Limb (tissue), 2 donors: ENCODE measurements at regions not wholly inside any gene's neighbourhood (a gene's known extent, or its start where the extent isn't known, plus 50 kb on each side); places are given as distances from the start of the nearest gene placed in this dataset.

ENCODE experiments used
- DNase-seq, 2 donors: peaks; one replicate each; pipeline ENCODE4 v3.0.0-alpha.2; 2016; ENCODE audit errors: extremely low spot score in 2 of 2

- DNase-seq, result no peak
These were observed 662.4 kb downstream of the SLITRK1 start for GRCh38 chr13:83219832-83220231.

GRCh38 chr13:83216479-83217245 is 665.6 kb downstream of the SLITRK1 start:
- DNase-seq, result no peak

DNA sequence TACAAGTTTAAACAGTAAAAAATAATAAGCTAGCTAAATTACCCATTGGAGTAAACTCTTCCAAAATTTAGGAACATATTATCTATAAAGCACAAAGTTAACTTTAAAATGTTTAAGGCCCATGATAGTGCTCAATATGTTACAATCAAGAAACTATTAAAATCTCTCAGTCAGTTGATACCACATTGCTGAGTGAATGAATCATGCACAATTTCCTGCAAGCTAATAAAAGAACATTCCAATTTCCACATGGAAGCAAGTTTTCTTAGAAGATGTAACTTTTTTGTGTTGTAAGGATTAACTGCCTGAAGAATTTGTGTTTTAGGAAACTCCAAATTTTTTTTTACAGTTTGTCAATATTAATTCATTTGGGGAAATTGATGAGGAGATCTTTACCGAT is 666.6 kb downstream of the SLITRK1 start:
- peak in 1 of 2 donors; percentile 32 for DNase-seq

- no peak for DNase-seq
These were observed 667.8 kb downstream of the SLITRK1 start for GRCh38 chr13:83214452-83214851.

GRCh38 chr13:83211301-83211700 is 671.0 kb downstream of the SLITRK1 start:
- DNase-seq, result no peak

- DNase-seq, result no peak
These were observed 677.4 kb downstream of the SLITRK1 start for GRCh38 chr13:83204886-83205285.

- no peak for DNase-seq
These were observed 680.8 kb downstream of the SLITRK1 start for GRCh38 chr13:83201506-83201905.

DNA sequence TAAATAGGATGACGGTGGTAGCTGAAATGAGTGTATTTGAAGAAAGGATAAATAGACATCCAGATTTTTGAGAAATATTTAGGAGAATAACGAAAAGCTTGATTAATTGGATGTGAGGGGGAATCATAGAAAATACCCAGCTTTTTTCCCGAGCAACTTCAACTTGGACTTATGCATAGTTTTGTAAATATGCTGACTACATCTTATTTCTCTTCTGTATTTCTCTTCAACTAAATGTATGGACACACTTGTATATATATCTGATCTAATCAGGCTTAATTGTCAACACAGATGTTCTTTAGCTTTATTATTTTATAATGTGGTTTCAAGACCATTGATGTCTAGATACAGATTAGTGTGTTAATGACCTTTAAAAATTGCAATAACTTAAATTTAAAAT is 685.0 kb downstream of the SLITRK1 start:
- DNase-seq, result no peak

GRCh38 chr13:83190020-83190419 is 692.3 kb downstream of the SLITRK1 start:
- no peak for DNase-seq

DNA sequence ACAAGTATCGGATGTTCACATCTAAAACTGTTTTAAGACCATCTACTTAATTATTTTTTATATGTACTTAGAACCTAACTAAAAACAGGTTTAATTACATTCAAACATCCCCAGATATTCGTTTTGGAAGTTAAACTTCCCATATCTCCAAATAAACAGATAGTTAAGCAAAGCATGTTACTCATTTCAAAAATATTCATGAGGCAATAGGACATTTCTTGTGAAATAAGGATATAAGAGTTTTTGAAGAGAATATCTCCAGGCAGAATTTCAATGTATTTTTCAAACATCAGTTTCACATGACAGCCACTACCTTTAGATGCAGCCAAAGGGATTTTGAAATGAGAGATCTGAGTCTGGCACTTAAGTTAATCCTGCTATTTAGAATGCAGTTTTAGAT is 697.5 kb downstream of the SLITRK1 start:
- no peak for DNase-seq

DNA sequence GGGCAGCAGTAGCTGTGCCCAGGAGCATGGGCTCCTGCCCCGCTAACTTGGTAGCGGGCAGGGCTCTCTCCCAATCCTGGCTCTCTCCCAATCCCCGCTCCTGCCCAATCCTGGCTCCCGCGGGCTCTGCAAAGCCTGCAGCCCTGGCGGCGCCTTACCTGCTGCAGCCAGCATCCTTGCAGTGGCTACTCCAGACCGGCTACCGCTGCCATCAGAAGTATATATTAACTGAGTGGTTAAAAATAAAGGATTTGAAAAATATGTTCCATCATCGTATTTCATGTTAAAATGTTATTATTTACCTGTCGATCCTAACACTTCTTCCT is 698.2 kb downstream of the SLITRK1 start:
- no peak for DNase-seq

GRCh38 chr13:83183439-83184149 is 698.7 kb downstream of the SLITRK1 start:
- DNase-seq, result no peak

DNA sequence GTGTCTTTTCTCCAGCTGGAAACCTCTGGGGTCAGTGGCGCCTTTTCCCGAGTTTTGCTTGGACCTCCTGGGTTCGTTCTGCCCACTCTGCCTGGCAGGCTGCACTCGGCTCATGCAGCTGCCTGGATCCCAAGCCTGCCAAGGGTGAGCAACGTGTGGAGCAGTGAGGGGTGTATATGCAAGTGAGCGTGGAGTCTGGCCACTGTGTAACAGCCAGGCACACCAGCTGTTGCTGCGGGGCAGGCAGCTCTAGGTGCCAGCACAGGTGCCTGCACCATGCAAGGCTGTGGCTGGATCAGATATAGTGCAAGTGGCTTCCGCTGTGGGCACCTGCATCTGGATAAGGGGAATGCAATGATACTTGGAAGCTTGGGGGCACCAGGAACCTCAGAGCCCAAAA is 699.4 kb downstream of the SLITRK1 start:
- DNase-seq, result no peak

DNA sequence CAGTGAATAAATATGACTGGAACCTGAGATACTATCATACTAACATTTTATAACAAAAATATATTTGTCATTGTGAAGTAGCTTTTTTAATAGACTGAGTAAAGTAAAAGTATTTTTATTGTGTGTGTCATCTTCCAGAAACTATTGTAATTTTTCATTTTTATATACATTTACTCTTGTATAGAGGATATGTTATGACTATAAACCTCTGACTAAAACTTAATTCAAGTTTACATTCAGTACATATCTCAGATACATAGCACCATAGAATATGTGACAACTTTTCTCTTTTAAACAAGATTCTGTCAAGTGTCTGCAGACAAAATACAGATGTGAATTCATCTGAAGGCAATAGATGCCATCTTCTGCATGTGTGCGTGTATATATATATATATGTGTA is 704.3 kb downstream of the SLITRK1 start:
- no peak for DNase-seq

DNA sequence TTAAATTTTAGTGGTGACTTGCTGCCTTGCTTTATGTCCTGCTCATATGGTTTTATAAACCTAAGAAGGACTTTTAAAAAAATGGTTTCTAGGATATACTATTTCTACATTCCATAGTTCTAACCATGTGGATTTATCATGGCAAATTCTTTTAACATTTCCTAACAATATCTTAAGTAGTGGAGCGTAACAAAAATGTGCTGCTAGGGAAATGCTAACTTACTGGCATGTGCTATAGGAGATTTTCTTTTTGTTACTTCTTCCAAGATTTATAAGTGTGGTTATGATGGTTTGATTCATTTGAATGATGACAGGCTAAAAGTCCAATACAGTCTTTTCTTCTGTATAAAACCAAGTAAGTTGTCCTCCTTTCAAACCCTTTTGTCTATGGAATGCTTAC is 713.7 kb downstream of the SLITRK1 start:
- no peak for DNase-seq

- no peak for DNase-seq
These were observed 715.1 kb downstream of the SLITRK1 start for GRCh38 chr13:83167203-83167602.

DNA sequence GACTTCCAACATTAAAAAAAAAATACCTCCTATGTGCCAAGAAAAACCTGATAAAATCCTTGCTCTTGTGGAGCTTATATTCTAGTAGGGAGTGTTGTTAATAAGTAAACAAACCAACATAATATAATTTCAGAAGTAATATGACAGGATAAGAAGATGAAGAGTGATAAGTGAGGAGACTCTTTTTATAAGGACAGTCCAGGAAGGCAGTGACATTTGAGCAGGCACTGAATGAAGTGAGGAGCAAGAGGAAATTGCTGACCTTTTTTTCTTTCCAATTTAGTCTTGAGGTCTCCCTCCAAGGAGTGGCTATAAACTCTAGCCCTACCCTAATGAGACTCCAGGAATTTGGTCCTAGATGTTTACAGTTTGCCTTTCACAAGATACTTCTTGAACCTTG is 715.7 kb downstream of the SLITRK1 start:
- no peak for DNase-seq

DNA sequence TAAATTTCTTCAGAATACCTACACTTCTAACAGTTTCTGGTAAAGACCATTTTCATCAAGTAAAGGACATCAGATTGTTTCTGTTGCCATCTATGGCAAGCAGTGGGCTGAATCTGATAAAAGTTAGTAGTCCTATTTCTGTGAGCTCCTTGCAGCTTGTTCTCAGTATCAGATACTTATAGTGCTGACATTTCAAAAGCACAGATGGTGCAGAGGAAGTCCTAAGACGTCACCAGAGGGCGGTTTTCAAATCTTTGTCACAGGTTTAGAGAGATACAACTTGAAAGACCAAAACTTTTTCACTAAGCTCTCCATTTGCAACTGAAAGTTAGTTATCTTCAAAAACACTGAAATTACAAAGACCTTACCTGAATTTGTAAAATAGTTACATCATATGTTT is 719.8 kb downstream of the SLITRK1 start:
- DNase-seq, result no peak

DNA sequence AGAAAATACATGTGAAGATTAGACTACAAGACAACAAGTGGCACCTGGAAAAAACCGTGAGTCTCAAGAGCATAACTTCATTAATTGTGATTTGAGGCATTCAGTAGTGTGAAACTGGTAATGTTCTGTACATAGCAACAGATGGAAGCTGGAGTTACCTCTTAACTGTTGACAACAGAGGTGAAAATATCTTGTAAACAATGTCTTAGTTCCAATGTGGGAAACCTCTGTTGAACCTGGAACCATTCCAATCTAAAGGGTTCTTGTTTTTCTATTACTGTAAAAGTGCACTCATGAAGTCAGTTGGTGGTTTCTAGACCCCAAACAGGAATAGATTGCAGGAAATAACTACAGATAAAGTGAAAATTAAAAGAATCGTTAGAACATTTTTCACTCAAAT is 728.4 kb downstream of the SLITRK1 start:
- no peak for DNase-seq

- DNase-seq, result no peak
These were observed 731.0 kb downstream of the SLITRK1 start for GRCh38 chr13:83151308-83151660.

GRCh38 chr13:83150616-83151307 is 731.5 kb downstream of the SLITRK1 start:
- no peak for DNase-seq

- DNase-seq, result no peak
These were observed 745.6 kb downstream of the SLITRK1 start for GRCh38 chr13:83136660-83137059.

DNA sequence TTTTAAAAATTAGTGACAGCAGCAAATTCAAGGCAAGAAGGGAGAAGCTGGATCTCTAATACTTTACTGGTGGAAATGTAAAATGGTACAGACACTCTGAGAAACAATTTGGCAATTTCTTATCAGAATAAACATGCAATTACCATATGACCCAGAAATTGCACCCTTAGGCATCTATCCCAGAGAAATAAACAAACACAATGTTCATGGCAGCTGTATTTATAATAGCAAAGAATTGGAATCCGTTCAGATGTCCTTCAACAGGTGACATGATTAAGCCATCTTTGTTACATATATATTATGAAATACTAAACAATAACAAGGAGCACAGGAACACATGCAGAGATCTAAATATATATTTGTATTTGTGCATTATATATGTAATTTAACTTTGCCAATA is 756.5 kb downstream of the SLITRK1 start:
- no peak for DNase-seq
